CD4-positive, alpha-beta T cell treated with Interleukin-6 for 4 hours (primary cell): ENCODE measurements at regions not wholly inside any gene's neighbourhood (a gene's known extent, or its start where the extent isn't known, plus 50 kb on each side); places are given as distances from the start of the nearest gene placed in this dataset.

Source experiments
- DNase-seq: peaks from one replicate; pipeline ENCODE4 v3.0.0-alpha.2; 2020; ENCODE audit warnings: mixed read lengths

- DNase-seq, result no peak
Measured at GRCh38 chr20:59499863-59500262, 104.5 kb upstream of the PHACTR3 start.

GRCh38 chr20:59508729-59509128 is 95.6 kb upstream of the PHACTR3 start:
- DNase-seq, result no peak

- no peak for DNase-seq
Measured at GRCh38 chr20:59512651-59513050, 91.7 kb upstream of the PHACTR3 start.

- no peak for DNase-seq
Measured at GRCh38 chr20:59514554-59514953, 89.8 kb upstream of the PHACTR3 start.

- DNase-seq, result no peak
Measured at GRCh38 chr20:59515013-59515905, 89.1 kb upstream of the PHACTR3 start.

GRCh38 chr20:59515906-59516209 is 88.5 kb upstream of the PHACTR3 start:
- no peak for DNase-seq

GRCh38 chr20:59518881-59519706 is 85.2 kb upstream of the PHACTR3 start:
- DNase-seq, result peak; percentile 24

GRCh38 chr20:59519707-59520014 is 84.7 kb upstream of the PHACTR3 start:
- no peak for DNase-seq

GRCh38 chr20:59520814-59521213 is 83.5 kb upstream of the PHACTR3 start:
- no peak for DNase-seq

- peak; percentile 14 for DNase-seq
Measured at GRCh38 chr20:59525500-59526241, 78.7 kb upstream of the PHACTR3 start.

- DNase-seq, result no peak
Measured at GRCh38 chr20:59526242-59527225, 77.8 kb upstream of the PHACTR3 start.

- no peak for DNase-seq
Measured at GRCh38 chr20:59530782-59531181, 73.6 kb upstream of the PHACTR3 start.

- DNase-seq, result no peak
Measured at GRCh38 chr20:59537991-59538390, 66.3 kb upstream of the PHACTR3 start.

GRCh38 chr20:59547596-59547995 is 56.7 kb upstream of the PHACTR3 start:
- DNase-seq, result no peak
